Esophagus (tissue), 2 donors: ENCODE measurements at regions not wholly inside any gene's neighbourhood (a gene's known extent, or its start where the extent isn't known, plus 50 kb on each side); places are given as distances from the start of the nearest gene placed in this dataset.

Experiments used
- H3K27ac ChIP-seq, 2 donors: one replicate each; pipeline ENCODE4 v1.5.1; 2013; ENCODE audit warnings: low read depth in 2 of 2, mild to moderate bottlenecking in 2 of 2, inconsistent platforms in 1 of 2, low read length in 1 of 2, moderate library complexity in 1 of 2
- H3K27me3 ChIP-seq, 2 donors: one replicate each; pipeline ENCODE4 v1.6.1; 2013; ENCODE audit warnings: low read length in 2 of 2, control low read depth in 1 of 2, mild to moderate bottlenecking in 1 of 2; ENCODE audit not compliant: insufficient read depth in 2 of 2, control insufficient read depth in 1 of 2
- H3K36me3 ChIP-seq, 2 donors: one replicate each; pipeline ENCODE4 v1.6.1; 2013; ENCODE audit warnings: low read length in 1 of 2; ENCODE audit not compliant: control insufficient read depth in 2 of 2, insufficient read depth in 2 of 2
- H3K4me1 ChIP-seq, 2 donors: one replicate each; pipeline ENCODE4 v1.6.1; 2013; ENCODE audit warnings: low read length in 1 of 2; ENCODE audit not compliant: control insufficient read depth in 2 of 2, insufficient read depth in 2 of 2
- H3K4me3 ChIP-seq, 2 donors: one replicate each; pipeline ENCODE4 v1.5.1; 2013; ENCODE audit warnings: low read length in 2 of 2, mild to moderate bottlenecking in 2 of 2, low read depth in 1 of 2, moderate library complexity in 1 of 2
- H3K9me3 ChIP-seq, 2 donors: one replicate each; pipeline ENCODE4 v1.6.1; 2013; ENCODE audit warnings: mild to moderate bottlenecking in 2 of 2, low read depth in 1 of 2, low read length in 1 of 2, moderate library complexity in 1 of 2; ENCODE audit not compliant: control insufficient read depth in 2 of 2, insufficient read depth in 1 of 2
- WGBS, 2 donors: extraction: QIAGEN DNeasy Blood & Tissue Kit; methylation state at CpG; one replicate each; pipeline ENCODE4 v1.1.7; 2013; 5-methylcytosine and 5-hydroxymethylcytosine counted together
- donor health status: healthy with polysubstance abuse.
- donor health status: Bipolar disorder and iron deficiency.

GRCh38 chr1:5245348-5245747 is 590.9 kb downstream of the AJAP1 start:
- Histone ChIP-seq H3K27ac (no peak overlapping the region), H3K4me1 (no peaks in the 10 kb centered on the region), H3K9me3 (peaks cover 0 to 5% of the 10 kb centered on the region in 2 donors), H3K4me3 (no peak overlapping the region), H3K36me3 (no peaks in the 10 kb centered on the region), H3K27me3 (no peaks in the 10 kb centered on the region)
- 80 to 86% methylated on average over 5 of the region's 5 CpGs for WGBS, 2 donors

- H3K27ac ChIP-seq = no peak overlapping the region
- 75 to 78% methylated on average over 13 of the region's 13 CpGs for WGBS, 2 donors
- no peaks in the 10 kb centered on the region for H3K27me3 ChIP-seq
- no peak overlapping the region for H3K4me3 ChIP-seq
- H3K9me3 ChIP-seq = peaks cover 0 to 5% of the 10 kb centered on the region in 2 donors
- no peaks in the 10 kb centered on the region for H3K4me1 ChIP-seq
- no peaks in the 10 kb centered on the region for H3K36me3 ChIP-seq
Measured at GRCh38 chr1:5244631-5245285, 590.3 kb downstream of the AJAP1 start.

GRCh38 chr1:5242850-5243249 is 588.4 kb downstream of the AJAP1 start:
- 46% methylated on average over 5 of the region's 5 CpGs for WGBS, 2 donors
- Histone ChIP-seq H3K36me3 (no peaks in the 10 kb centered on the region), H3K27ac (no peak overlapping the region), H3K4me3 (no peak overlapping the region), H3K9me3 (peaks cover 0 to 3% of the 10 kb centered on the region in 2 donors), H3K27me3 (no peaks in the 10 kb centered on the region), H3K4me1 (no peaks in the 10 kb centered on the region)

GRCh38 chr1:5239911-5240310 is 585.5 kb downstream of the AJAP1 start:
- Histone ChIP-seq H3K4me1 (peaks cover 0 to 4% of the 10 kb centered on the region in 2 donors), H3K36me3 (no peaks in the 10 kb centered on the region), H3K4me3 (no peak overlapping the region), H3K9me3 (peaks cover 2 to 3% of the 10 kb centered on the region in 2 donors), H3K27me3 (peaks cover 0 to 3% of the 10 kb centered on the region in 2 donors), H3K27ac (no peak overlapping the region)
- WGBS, 2 donors = 62 to 69% methylated on average over 5 of the region's 5 CpGs

- H3K9me3 ChIP-seq = peaks cover 2 to 3% of the 10 kb centered on the region in 2 donors
- no peaks in the 10 kb centered on the region for H3K36me3 ChIP-seq
- WGBS, 2 donors = 74 to 80% methylated on average over 19 of the region's 19 CpGs
- H3K4me3 ChIP-seq = no peak overlapping the region
- H3K27me3 ChIP-seq = peaks cover 0 to 3% of the 10 kb centered on the region in 2 donors
- no peak overlapping the region for H3K27ac ChIP-seq
- peaks cover 0 to 4% of the 10 kb centered on the region in 2 donors for H3K4me1 ChIP-seq
Measured at GRCh38 chr1:5238351-5239130, 584.1 kb downstream of the AJAP1 start.

GRCh38 chr1:5235355-5235899 is 581.0 kb downstream of the AJAP1 start:
- H3K27me3 ChIP-seq = peaks cover 0 to 3% of the 10 kb centered on the region in 2 donors
- no peak overlapping the region for H3K4me3 ChIP-seq
- H3K36me3 ChIP-seq = no peaks in the 10 kb centered on the region
- peaks cover 0 to 4% of the 10 kb centered on the region in 2 donors for H3K4me1 ChIP-seq
- H3K27ac ChIP-seq = no peak overlapping the region
- 70 to 74% methylated on average over 6 of the region's 6 CpGs for WGBS, 2 donors
- peaks cover 1 to 2% of the 10 kb centered on the region in 2 donors for H3K9me3 ChIP-seq

GRCh38 chr1:5232537-5232936 is 578.1 kb downstream of the AJAP1 start:
- Histone ChIP-seq H3K9me3 (peaks cover 1 to 2% of the 10 kb centered on the region in 2 donors), H3K4me3 (no peak overlapping the region), H3K27ac (no peak overlapping the region), H3K36me3 (no peaks in the 10 kb centered on the region), H3K27me3 (peaks cover 0 to 3% of the 10 kb centered on the region in 2 donors), H3K4me1 (peaks cover 0 to 4% of the 10 kb centered on the region in 2 donors)
- 89 to 93% methylated on average over 1 of the region's 1 CpG for WGBS, 2 donors

GRCh38 chr1:5231541-5232315 is 577.3 kb downstream of the AJAP1 start:
- 51 to 58% methylated on average over 2 of the region's 2 CpGs for WGBS, 2 donors
- Histone ChIP-seq H3K4me1 (peaks cover 0 to 4% of the 10 kb centered on the region in 2 donors), H3K27ac (no peak overlapping the region), H3K9me3 (peaks cover 1 to 2% of the 10 kb centered on the region in 2 donors), H3K27me3 (peaks cover 0 to 3% of the 10 kb centered on the region in 2 donors), H3K4me3 (no peak overlapping the region), H3K36me3 (no peaks in the 10 kb centered on the region)

GRCh38 chr1:5227114-5227513 is 572.7 kb downstream of the AJAP1 start:
- Histone ChIP-seq H3K27ac (no peak overlapping the region), H3K27me3 (peaks cover 0 to 3% of the 10 kb centered on the region in 2 donors), H3K4me3 (no peak overlapping the region), H3K9me3 (no peaks in the 10 kb centered on the region), H3K36me3 (no peaks in the 10 kb centered on the region), H3K4me1 (no peaks in the 10 kb centered on the region)
- 80 to 84% methylated on average over 8 of the region's 8 CpGs for WGBS, 2 donors
